CD14-positive monocyte (primary cell): ENCODE measurements at regions not wholly inside any gene's neighbourhood (a gene's known extent, or its start where the extent isn't known, plus 50 kb on each side); places are given as distances from the start of the nearest gene placed in this dataset.

Source experiments
- DNase-seq, 3 donors: peaks; one replicate each; pipeline ENCODE4 v3.0.0-alpha.2; 2011 to 2022
- H2AFZ ChIP-seq: 2 replicates; pipeline ENCODE4 v1.6.0; 2012; ENCODE audit warnings: mild to moderate bottlenecking, low read depth, low read length, inconsistent platforms; ENCODE audit not compliant: insufficient read depth, poor library complexity, severe bottlenecking
- H3K27ac ChIP-seq, 2 donors: 1 replicate in 1 of 2; 2 replicates in 1 of 2; pipeline ENCODE4 v1.5.1; 2012 to 2013; ENCODE audit warnings: low read length in 2 of 2, control low read depth in 1 of 2, inconsistent platforms in 1 of 2, low read depth in 1 of 2, mild to moderate bottlenecking in 1 of 2
- H3K27me3 ChIP-seq, 2 donors: one replicate each; pipeline versions ENCODE4 v1.6.0 to v1.6.1; 2011 to 2013; ENCODE audit warnings: low read length in 2 of 2; ENCODE audit not compliant: control insufficient read depth in 2 of 2, insufficient read depth in 2 of 2
- H3K36me3 ChIP-seq, 2 donors: replicated peaks in 1 of 2; 1 replicate in 1 of 2; 2 replicates in 1 of 2; pipeline versions ENCODE4 v1.5.1 to v1.6.1; 2012 to 2013; ENCODE audit warnings: low read length in 2 of 2, control low read depth in 1 of 2, inconsistent platforms in 1 of 2, mild to moderate bottlenecking in 1 of 2; ENCODE audit not compliant: insufficient read depth in 2 of 2, control insufficient read depth in 1 of 2
- H3K4me1 ChIP-seq, 2 donors: 1 replicate in 1 of 2; 2 replicates in 1 of 2; pipeline versions ENCODE4 v1.5.1 to v1.6.1; 2012 to 2013; ENCODE audit warnings: low read length in 2 of 2, control low read depth in 1 of 2, inconsistent platforms in 1 of 2, mild to moderate bottlenecking in 1 of 2, moderate library complexity in 1 of 2; ENCODE audit not compliant: insufficient read depth in 2 of 2, control insufficient read depth in 1 of 2
- H3K4me2 ChIP-seq: replicated peaks from 2 replicates; pipeline ENCODE3; 2012; ENCODE audit warnings: low read length, moderate library complexity, mild to moderate bottlenecking; ENCODE audit not compliant: poor library complexity, severe bottlenecking; ENCODE audit errors: extremely low read depth
- H3K4me3 ChIP-seq, 3 experiments: fragments of 200-600 bp in 1 of 3; sonication (generic) in 1 of 3; replicated peaks in 1 of 3; 1 replicate in 2 of 3; 2 replicates in 1 of 3; pipeline ENCODE4 v1.5.1; 2011 to 2013; ENCODE audit warnings: low read length in 3 of 3, mild to moderate bottlenecking in 3 of 3, control low read depth in 2 of 3, low read depth in 2 of 3, inconsistent platforms in 1 of 3, moderate library complexity in 1 of 3
- H3K79me2 ChIP-seq: 2 replicates; pipeline ENCODE4 v1.6.0; 2012; ENCODE audit warnings: mild to moderate bottlenecking, control low read depth, inconsistent platforms, low read length, moderate library complexity; ENCODE audit not compliant: insufficient read depth
- H3K9ac ChIP-seq: 2 replicates; pipeline ENCODE4 v1.6.0; 2017; ENCODE audit warnings: low read length, mild to moderate bottlenecking; ENCODE audit not compliant: insufficient read depth, poor library complexity, severe bottlenecking
- H3K9me3 ChIP-seq, 2 donors: replicated peaks in 1 of 2; 1 replicate in 1 of 2; 2 replicates in 1 of 2; pipeline versions ENCODE4 v1.5.1 to v1.6.1; 2012 to 2013; ENCODE audit warnings: low read length in 2 of 2, control low read depth in 1 of 2; ENCODE audit not compliant: control insufficient read depth in 1 of 2, insufficient read depth in 1 of 2
- H4K20me1 ChIP-seq: 2 replicates; pipeline ENCODE4 v1.6.0; 2012; ENCODE audit warnings: mild to moderate bottlenecking, low read length, control low read depth, moderate library complexity; ENCODE audit not compliant: insufficient read depth
- H3K27ac Mint-ChIP-seq, 7 donors: one replicate each; pipeline ENCODE4 v1.8.0; 2020; ENCODE audit warnings: mild to moderate bottlenecking in 7 of 7, mixed read lengths in 7 of 7, moderate library complexity in 6 of 7, inconsistent platforms in 2 of 7
- H3K27me3 Mint-ChIP-seq, 3 donors: one replicate each; pipeline ENCODE4 v1.8.0; 2021 to 2022; ENCODE audit warnings: low read depth in 3 of 3, mild to moderate bottlenecking in 3 of 3, mixed read lengths in 3 of 3, moderate library complexity in 3 of 3, inconsistent platforms in 1 of 3
- H3K36me3 Mint-ChIP-seq, 2 donors: one replicate each; pipeline ENCODE4 v1.8.0; 2020; ENCODE audit warnings: mixed read lengths in 2 of 2, inconsistent platforms in 1 of 2, mild to moderate bottlenecking in 1 of 2
- H3K4me1 Mint-ChIP-seq: one replicate; pipeline ENCODE4 v1.8.0; 2020; ENCODE audit warnings: mild to moderate bottlenecking, mixed read lengths
- H3K4me3 Mint-ChIP-seq, 2 donors: one replicate each; pipeline ENCODE4 v1.8.0; 2020; ENCODE audit warnings: mild to moderate bottlenecking in 2 of 2, mixed read lengths in 2 of 2, moderate library complexity in 1 of 2
- H3K9me3 Mint-ChIP-seq, 7 donors: one replicate each; pipeline ENCODE4 v1.8.0; 2020 to 2022; ENCODE audit warnings: mixed read lengths in 7 of 7, mild to moderate bottlenecking in 6 of 7, moderate library complexity in 6 of 7, inconsistent platforms in 2 of 7
- WGBS: methylation state at CpG from one replicate; pipeline ENCODE4 v1.1.5; 2013; ENCODE audit warnings: missing lambda C conversion rate; ENCODE audit not compliant: insufficient coverage; 5-methylcytosine and 5-hydroxymethylcytosine counted together
- intact Hi-C, 2 donors: fragments of 100-400 bp; cut with micrococcal nuclease; formaldehyde crosslinking; loops; one replicate each; pipeline versions ENCODE4 v1.15.0 to v1.15.1; 2023
- TF ChIP-seq, protein P1 (sequence below): fragments of 200-600 bp; IDR thresholded peaks from one replicate; pipeline ENCODE4 v1.8.0; 2022; ENCODE audit warnings: antibody characterized with exemption, mild to moderate bottlenecking

DNA sequence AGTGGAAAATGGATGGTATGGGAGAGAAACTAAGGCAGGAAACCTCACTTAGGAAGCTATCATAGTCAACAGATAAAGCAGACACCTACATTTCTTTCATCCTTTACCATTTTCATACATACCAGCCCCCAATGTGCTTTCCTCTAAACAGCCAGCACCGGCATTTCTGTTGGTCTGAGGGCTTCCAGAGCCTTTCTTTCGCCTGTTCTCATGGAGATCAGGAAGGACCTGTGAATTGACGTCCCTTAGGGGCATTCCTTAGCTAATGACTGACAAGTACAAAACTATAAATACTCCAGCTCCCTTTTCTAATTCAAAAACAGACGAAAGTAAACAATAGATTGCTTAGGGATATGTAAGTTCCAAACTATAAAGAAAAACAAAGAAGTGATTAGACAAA, 215.5 kb upstream of the CNKSR2 start:
- no CpG with 5 or more reads among the region's 4 CpGs for WGBS
- intact Hi-C loops, result no loop called here

DNA sequence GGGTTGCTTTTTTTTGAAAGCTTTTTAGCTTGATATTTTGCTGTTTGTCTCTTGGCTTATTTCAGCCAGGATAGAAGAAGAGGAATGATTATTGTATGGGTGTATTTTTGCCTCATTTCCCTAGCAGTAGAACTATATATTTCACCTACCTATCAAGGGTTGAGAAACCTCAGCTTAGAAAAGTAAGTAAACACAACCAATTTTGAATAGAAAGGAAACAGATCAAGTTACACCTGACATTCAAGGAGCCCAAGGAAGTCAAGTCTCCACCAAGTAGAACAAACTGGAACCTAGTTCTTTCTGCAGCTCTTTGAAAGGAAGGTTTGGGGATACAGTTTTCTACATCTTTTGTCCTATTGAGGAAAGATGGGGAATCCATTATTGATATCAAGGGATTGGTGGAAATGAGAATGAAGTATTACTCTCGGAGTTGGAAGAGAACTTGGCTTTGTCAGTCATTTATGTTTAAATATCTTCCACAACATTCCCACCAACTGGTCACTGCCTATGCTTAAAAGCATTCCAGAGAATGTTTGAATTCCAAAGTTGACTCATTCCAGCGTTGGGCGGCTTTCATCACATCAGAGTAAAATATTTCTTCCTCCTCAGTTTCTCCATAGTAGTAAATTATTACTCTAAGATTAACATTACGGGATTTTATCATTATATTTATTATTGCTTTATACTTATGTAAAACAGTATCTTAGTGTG, 207.8 kb upstream of the CNKSR2 start:
- Mint-ChIP-seq H3K9me3 (no peaks in the 10 kb centered on the region), H3K27ac (no peak overlapping the region), H3K27me3 (peaks cover 0 to 3% (median 1%) of the 10 kb centered on the region in 3 donors), H3K36me3 (no peaks in the 10 kb centered on the region), H3K4me1 (peaks cover 11% of the 10 kb centered on the region), H3K4me3 (no peak overlapping the region)
- H4K20me1 ChIP-seq, result no peaks in the 10 kb centered on the region
- H3K9ac ChIP-seq, result no peak overlapping the region
- H2AFZ ChIP-seq, result no peak overlapping the region
- H3K4me1 ChIP-seq, result peaks cover 0 to 5% of the 10 kb centered on the region in 2 donors
- WGBS, result no CpG with 5 or more reads among the region's 4 CpGs
- TF ChIP-seq, protein P1, sequence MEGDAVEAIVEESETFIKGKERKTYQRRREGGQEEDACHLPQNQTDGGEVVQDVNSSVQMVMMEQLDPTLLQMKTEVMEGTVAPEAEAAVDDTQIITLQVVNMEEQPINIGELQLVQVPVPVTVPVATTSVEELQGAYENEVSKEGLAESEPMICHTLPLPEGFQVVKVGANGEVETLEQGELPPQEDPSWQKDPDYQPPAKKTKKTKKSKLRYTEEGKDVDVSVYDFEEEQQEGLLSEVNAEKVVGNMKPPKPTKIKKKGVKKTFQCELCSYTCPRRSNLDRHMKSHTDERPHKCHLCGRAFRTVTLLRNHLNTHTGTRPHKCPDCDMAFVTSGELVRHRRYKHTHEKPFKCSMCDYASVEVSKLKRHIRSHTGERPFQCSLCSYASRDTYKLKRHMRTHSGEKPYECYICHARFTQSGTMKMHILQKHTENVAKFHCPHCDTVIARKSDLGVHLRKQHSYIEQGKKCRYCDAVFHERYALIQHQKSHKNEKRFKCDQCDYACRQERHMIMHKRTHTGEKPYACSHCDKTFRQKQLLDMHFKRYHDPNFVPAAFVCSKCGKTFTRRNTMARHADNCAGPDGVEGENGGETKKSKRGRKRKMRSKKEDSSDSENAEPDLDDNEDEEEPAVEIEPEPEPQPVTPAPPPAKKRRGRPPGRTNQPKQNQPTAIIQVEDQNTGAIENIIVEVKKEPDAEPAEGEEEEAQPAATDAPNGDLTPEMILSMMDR, result no peak
- no peak overlapping the region for H3K4me2 ChIP-seq
- H3K4me3 ChIP-seq, result no peak overlapping the region
- intact Hi-C loops, result no loop called here
- no peaks in the 10 kb centered on the region for H3K27me3 ChIP-seq
- no peaks in the 10 kb centered on the region for H3K9me3 ChIP-seq
- no peak overlapping the region for H3K27ac ChIP-seq
- DNase-seq, result no peak
- H3K36me3 ChIP-seq, result no peaks in the 10 kb centered on the region
- H3K79me2 ChIP-seq, result no peaks in the 10 kb centered on the region

More for the DNA sequence above, 215.5 kb upstream of the CNKSR2 start:
- Mint-ChIP-seq H3K27ac (no peak overlapping the region), H3K36me3 (no peaks in the 10 kb centered on the region), H3K4me3 (no peak overlapping the region), H3K9me3 (peaks cover 0 to 2% (median 0%) of the 10 kb centered on the region in 7 donors), H3K4me1 (no peaks in the 10 kb centered on the region), H3K27me3 (peaks cover 0 to 6% (median 2%) of the 10 kb centered on the region in 3 donors)
- Histone ChIP-seq H3K36me3 (no peaks in the 10 kb centered on the region), H3K27me3 (peaks cover 0 to 2% of the 10 kb centered on the region in 2 donors), H3K4me3 (no peak overlapping the region), H2AFZ (no peak overlapping the region), H3K4me2 (no peak overlapping the region), H3K4me1 (no peaks in the 10 kb centered on the region), H3K9me3 (no peaks in the 10 kb centered on the region), H3K9ac (no peak overlapping the region), H4K20me1 (no peaks in the 10 kb centered on the region), H3K27ac (no peak overlapping the region), H3K79me2 (no peaks in the 10 kb centered on the region)
- TF ChIP-seq, protein P1, result no peak
- DNase-seq, result no peak
